Cardiac muscle cell (in vitro differentiated cells and primary cell): ENCODE measurements at regions not wholly inside any gene's neighbourhood (a gene's known extent, or its start where the extent isn't known, plus 50 kb on each side); places are given as distances from the start of the nearest gene placed in this dataset.
A peak's percentile ranks its signal among the peaks of the same experiment; 100 is the strongest.

Experiments
- DNase-seq, 2 donors: peaks; one replicate each; pipeline versions ENCODE4 v3.0.0 to v3.0.0-alpha.2; 2010 to 2017; ENCODE audit warnings: low read depth in 1 of 2, low spot score in 1 of 2
- H3K27ac ChIP-seq: fragments of 200-600 bp; sonication (generic); 2 replicates; pipeline ENCODE4 v1.5.1; 2016
- H3K27me3 ChIP-seq: fragments of 200-600 bp; sonication (generic); 2 replicates; pipeline ENCODE4 v1.6.0; 2016; ENCODE audit warnings: control low read depth
- H3K36me3 ChIP-seq: fragments of 200-600 bp; sonication (generic); 2 replicates; pipeline ENCODE4 v1.5.1; 2016; ENCODE audit warnings: control low read depth
- H3K4me1 ChIP-seq: fragments of 200-600 bp; sonication (generic); 2 replicates; pipeline ENCODE4 v1.8.1; 2017; ENCODE audit warnings: low read depth, mild to moderate bottlenecking, mixed run types
- H3K4me3 ChIP-seq: fragments of 200-600 bp; sonication (generic); 2 replicates; pipeline ENCODE4 v1.5.1; 2016; ENCODE audit warnings: mild to moderate bottlenecking
- H3K9me3 ChIP-seq: fragments of 200-600 bp; sonication (generic); 2 replicates; pipeline ENCODE4 v1.5.1; 2017; ENCODE audit warnings: low read depth, mild to moderate bottlenecking, control low read depth
- CTCF ChIP-seq: IDR thresholded peaks from 2 replicates; pipeline ENCODE4 v1.5.1; 2012; ENCODE audit warnings: low read depth, mild to moderate bottlenecking, low read length

DNA sequence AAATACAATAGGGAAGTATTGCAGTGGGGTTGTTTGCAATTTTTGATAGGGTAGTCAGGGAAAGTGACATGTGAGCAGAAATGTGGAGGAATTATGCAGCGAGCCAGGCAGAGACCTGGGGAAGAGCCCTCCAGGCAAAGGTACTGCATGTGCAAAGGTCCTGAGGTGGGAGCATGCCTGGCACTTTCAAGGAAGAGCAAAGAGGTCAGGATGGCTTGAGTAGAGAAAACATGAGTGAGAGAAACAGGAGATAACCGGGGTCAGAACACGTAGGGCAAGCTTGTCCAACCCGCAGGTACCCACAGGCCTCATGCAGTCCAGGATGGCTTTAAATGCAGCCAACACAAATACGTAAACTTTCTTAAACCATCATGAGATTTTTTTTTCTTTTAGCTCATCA, 71.0 kb downstream of the COQ2 start:
- Histone ChIP-seq H3K4me3 (no peak overlapping the region), H3K9me3 (no peaks in the 10 kb centered on the region), H3K27ac (no peak overlapping the region), H3K36me3 (no peaks in the 10 kb centered on the region), H3K4me1 (no peaks in the 10 kb centered on the region), H3K27me3 (no peaks in the 10 kb centered on the region)
- TF ChIP-seq CTCF, result no peak
- no peak for DNase-seq

- no peak overlapping the region for H3K4me3 ChIP-seq
- no peak overlapping the region for H3K27ac ChIP-seq
- no peaks in the 10 kb centered on the region for H3K4me1 ChIP-seq
- no peak for TF ChIP-seq CTCF
- no peak for DNase-seq
- no peaks in the 10 kb centered on the region for H3K27me3 ChIP-seq
- no peaks in the 10 kb centered on the region for H3K9me3 ChIP-seq
- no peaks in the 10 kb centered on the region for H3K36me3 ChIP-seq
These were observed 72.4 kb downstream of the COQ2 start for GRCh38 chr4:83212041-83212851.

DNA sequence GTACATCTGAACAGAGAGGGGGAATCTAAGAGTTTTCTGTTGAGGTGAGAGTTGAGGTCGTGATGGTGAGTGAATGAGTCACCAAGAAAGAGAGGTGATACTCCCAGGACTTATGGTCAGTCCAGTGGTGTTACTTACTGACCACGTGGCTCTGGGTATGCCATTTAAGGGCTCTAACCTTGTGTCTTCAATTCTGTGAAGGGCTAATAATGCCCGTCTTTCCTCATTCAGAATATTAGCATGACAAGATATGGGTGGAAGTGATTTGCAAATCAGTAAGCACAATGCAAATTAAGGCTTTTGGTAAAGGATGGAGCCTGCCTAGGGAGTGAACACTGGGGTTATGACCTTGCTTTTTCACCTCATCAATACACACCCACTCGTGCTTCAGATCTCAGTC, 75.2 kb downstream of the COQ2 start:
- TF ChIP-seq CTCF, result no peak
- no peaks in the 10 kb centered on the region for H3K36me3 ChIP-seq
- H3K4me3 ChIP-seq, result no peak overlapping the region
- no peak overlapping the region for H3K27ac ChIP-seq
- no peaks in the 10 kb centered on the region for H3K9me3 ChIP-seq
- no peaks in the 10 kb centered on the region for H3K27me3 ChIP-seq
- H3K4me1 ChIP-seq, result no peaks in the 10 kb centered on the region
- DNase-seq, result no peak

DNA sequence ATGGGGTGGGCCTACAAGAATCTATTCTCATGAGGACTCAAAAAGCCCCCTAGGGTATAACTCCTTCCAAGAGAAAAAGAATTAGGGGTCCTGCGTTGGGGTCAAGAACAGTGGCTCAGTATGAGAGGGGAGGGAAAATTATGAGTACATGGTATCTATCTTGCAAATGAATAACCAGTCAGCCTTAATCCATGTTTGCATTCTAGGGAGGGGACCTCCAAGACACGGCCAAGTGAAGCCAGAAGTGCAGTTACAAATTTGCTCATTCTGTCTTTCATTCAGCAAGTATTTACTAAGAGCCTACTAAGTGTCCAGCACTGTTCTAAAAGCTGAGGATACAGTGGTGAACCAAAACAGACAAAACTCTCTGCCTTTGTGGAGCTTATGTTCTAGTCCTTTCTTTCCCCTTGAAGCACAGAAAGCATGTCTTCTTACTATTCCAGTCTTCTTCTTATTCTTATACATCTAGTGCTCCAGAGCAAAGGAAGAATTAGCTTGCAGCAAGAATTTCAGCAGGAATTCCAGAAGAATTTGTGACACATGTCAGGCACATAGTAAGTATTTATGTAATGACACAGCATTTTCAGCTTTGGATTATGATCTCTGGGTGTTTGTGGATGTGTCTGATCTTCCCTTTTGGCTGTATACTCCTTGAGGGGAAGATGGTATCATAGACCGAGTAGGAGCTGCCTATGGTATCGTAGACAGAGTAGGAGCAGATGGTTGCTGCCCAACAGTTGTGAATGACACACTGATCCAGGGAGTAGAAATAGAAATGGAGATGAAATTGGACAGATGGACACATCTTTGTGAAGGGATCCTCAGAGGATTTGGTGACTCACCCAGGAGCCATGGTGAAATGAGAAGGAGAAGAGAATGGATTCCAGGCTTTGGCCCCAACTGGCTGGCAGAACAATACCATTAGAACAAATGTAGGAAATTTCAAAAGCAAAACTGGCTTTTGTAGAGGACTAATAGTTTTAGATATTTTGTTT, 75.9 kb downstream of the COQ2 start:
- H3K27ac ChIP-seq, result no peak overlapping the region
- no peaks in the 10 kb centered on the region for H3K36me3 ChIP-seq
- H3K9me3 ChIP-seq, result no peaks in the 10 kb centered on the region
- H3K4me1 ChIP-seq, result no peaks in the 10 kb centered on the region
- no peaks in the 10 kb centered on the region for H3K27me3 ChIP-seq
- DNase-seq, result no peak
- H3K4me3 ChIP-seq, result no peak overlapping the region
- no peak for TF ChIP-seq CTCF

- no peak overlapping the region for H3K4me3 ChIP-seq
- no peaks in the 10 kb centered on the region for H3K4me1 ChIP-seq
- TF ChIP-seq CTCF, result no peak
- no peaks in the 10 kb centered on the region for H3K9me3 ChIP-seq
- DNase-seq, result peak in 1 of 2 donors; percentile 95
- no peak overlapping the region for H3K27ac ChIP-seq
- no peaks in the 10 kb centered on the region for H3K36me3 ChIP-seq
- H3K27me3 ChIP-seq, result no peaks in the 10 kb centered on the region
These were observed 77.0 kb downstream of the COQ2 start for GRCh38 chr4:83207497-83208101.
